ENCODE measurements at regions not wholly inside any gene's neighbourhood (a gene's known extent, or its start where the extent isn't known, plus 50 kb on each side); places are given as distances from the start of the nearest gene placed in this dataset.
"Not testable (repeated sequence)": the region's sequence is repeated elsewhere in the genome, so short reads cannot be mapped to it uniquely, and the experiment has no call there.

GRCh38 chr1:238384381-238384780 is 493.7 kb upstream of the ZP4 start:
- Histone ChIP-seq H3K4me2 (ENCODE audit: insufficient read depth, low read length) (no peak overlapping the region), H3K4me3 (ENCODE audit: low read depth in 1 of 2, low read length in 2 of 2) (no peak overlapping the region), H2AFZ (ENCODE audit: low read depth, low read length) (no peak overlapping the region), H3K9ac (ENCODE audit: low read depth, low read length) (no peak overlapping the region), H3K27me3 (ENCODE audit: insufficient read depth, low read length, poor library complexity) (no peaks in the 10 kb centered on the region), H3K79me2 (ENCODE audit: insufficient read depth, low read length) (no peaks in the 10 kb centered on the region), H3K27ac (ENCODE audit: low read length) (no peak overlapping the region), H4K20me1 (ENCODE audit: insufficient read depth, low read length) (no peaks in the 10 kb centered on the region), H3K4me1 (ENCODE audit: insufficient read depth, low read length) (no peaks in the 10 kb centered on the region), H3K9me3 (ENCODE audit: insufficient read depth, low read length, severe bottlenecking) (no peaks in the 10 kb centered on the region), H3K36me3 (ENCODE audit: insufficient read depth, low read length) (no peaks in the 10 kb centered on the region)
- ATAC-seq (ENCODE audit: insufficient read depth, low read depth) (no peak), DNase-seq (no peak)
- TF ChIP-seq, protein P1, sequence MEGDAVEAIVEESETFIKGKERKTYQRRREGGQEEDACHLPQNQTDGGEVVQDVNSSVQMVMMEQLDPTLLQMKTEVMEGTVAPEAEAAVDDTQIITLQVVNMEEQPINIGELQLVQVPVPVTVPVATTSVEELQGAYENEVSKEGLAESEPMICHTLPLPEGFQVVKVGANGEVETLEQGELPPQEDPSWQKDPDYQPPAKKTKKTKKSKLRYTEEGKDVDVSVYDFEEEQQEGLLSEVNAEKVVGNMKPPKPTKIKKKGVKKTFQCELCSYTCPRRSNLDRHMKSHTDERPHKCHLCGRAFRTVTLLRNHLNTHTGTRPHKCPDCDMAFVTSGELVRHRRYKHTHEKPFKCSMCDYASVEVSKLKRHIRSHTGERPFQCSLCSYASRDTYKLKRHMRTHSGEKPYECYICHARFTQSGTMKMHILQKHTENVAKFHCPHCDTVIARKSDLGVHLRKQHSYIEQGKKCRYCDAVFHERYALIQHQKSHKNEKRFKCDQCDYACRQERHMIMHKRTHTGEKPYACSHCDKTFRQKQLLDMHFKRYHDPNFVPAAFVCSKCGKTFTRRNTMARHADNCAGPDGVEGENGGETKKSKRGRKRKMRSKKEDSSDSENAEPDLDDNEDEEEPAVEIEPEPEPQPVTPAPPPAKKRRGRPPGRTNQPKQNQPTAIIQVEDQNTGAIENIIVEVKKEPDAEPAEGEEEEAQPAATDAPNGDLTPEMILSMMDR (IDR thresholded peaks at IDR 0.05; ENCODE audit: borderline replicate concordance, extremely low read depth, low read length, poor library complexity, severe bottlenecking), result no peak
- TF ChIP-seq EZH2 (IDR thresholded peaks at IDR 0.05; ENCODE audit: borderline replicate concordance, low read depth, low read length, severe bottlenecking), result no peak

DNA sequence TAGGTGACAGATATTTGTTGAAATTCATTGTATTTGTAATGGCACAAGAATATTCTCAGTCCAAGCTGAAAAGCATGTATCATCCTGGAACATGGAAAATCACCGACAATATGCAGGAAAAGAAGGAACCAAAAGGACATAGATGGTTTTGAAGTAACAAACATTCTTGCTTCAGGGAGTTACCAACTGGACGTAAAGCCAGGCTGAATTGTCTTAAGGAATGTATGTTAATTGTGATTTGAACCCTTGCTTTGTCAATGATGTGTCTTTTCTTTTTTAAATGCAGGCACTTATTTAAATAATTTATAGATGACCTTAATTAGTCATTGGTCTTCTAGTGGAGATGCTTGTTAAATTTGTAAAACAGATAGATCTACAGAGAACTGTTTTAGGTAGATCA is 489.4 kb upstream of the ZP4 start:
- H3K27ac ChIP-seq (ENCODE audit: low read length), result no peak overlapping the region
- no peak overlapping the region for H2AFZ ChIP-seq (ENCODE audit: low read depth, low read length)
- no peak overlapping the region for H3K9ac ChIP-seq (ENCODE audit: low read depth, low read length)
- H3K36me3 ChIP-seq (ENCODE audit: insufficient read depth, low read length), result no peaks in the 10 kb centered on the region
- no peaks in the 10 kb centered on the region for H4K20me1 ChIP-seq (ENCODE audit: insufficient read depth, low read length)
- H3K4me1 ChIP-seq (ENCODE audit: insufficient read depth, low read length), result no peaks in the 10 kb centered on the region
- H3K4me2 ChIP-seq (ENCODE audit: insufficient read depth, low read length), result no peak overlapping the region
- H3K4me3 ChIP-seq (ENCODE audit: low read depth in 1 of 2, low read length in 2 of 2), result no peak overlapping the region
- H3K27me3 ChIP-seq (ENCODE audit: insufficient read depth, low read length, poor library complexity), result no peaks in the 10 kb centered on the region
- TF ChIP-seq, protein P1 (IDR thresholded peaks at IDR 0.05; ENCODE audit: borderline replicate concordance, extremely low read depth, low read length, poor library complexity, severe bottlenecking), result no peak
- TF ChIP-seq EZH2 (IDR thresholded peaks at IDR 0.05; ENCODE audit: borderline replicate concordance, low read depth, low read length, severe bottlenecking), result no peak
- no peaks in the 10 kb centered on the region for H3K9me3 ChIP-seq (ENCODE audit: insufficient read depth, low read length, severe bottlenecking)
- no peak for ATAC-seq (ENCODE audit: insufficient read depth, low read depth)
- DNase-seq, result no peak
- no peaks in the 10 kb centered on the region for H3K79me2 ChIP-seq (ENCODE audit: insufficient read depth, low read length)

DNA sequence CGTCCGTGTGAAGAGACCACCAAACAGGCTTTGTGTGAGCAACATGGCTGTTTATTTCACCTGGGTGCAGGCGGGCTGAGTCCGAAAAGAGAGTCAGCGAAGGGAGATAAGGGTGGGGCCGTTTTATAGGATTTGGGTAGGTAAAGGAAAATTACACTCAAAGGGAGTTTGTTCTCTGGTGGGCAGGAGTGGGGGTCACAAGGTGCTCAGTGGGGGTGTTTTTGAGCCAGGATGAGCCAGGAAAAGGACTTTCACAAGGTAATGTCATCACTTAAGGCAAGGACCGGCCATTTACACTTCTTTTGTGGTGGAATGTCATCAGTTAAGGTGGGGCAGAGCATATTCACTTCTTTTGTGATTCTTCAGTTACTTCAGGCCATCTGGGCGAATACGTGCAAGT is 488.7 kb upstream of the ZP4 start:
- not testable (repeated sequence) for ATAC-seq (ENCODE audit: insufficient read depth, low read depth)

GRCh38 chr1:238377280-238377919 is 486.7 kb upstream of the ZP4 start:
- Histone ChIP-seq H3K36me3 (ENCODE audit: insufficient read depth, low read length) (no peaks in the 10 kb centered on the region), H3K4me1 (ENCODE audit: insufficient read depth, low read length) (no peaks in the 10 kb centered on the region), H3K27ac (ENCODE audit: low read length) (no peak overlapping the region), H4K20me1 (ENCODE audit: insufficient read depth, low read length) (no peaks in the 10 kb centered on the region), H3K4me3 (ENCODE audit: low read depth in 1 of 2, low read length in 2 of 2) (no peak overlapping the region), H2AFZ (ENCODE audit: low read depth, low read length) (no peak overlapping the region), H3K27me3 (ENCODE audit: insufficient read depth, low read length, poor library complexity) (no peaks in the 10 kb centered on the region), H3K79me2 (ENCODE audit: insufficient read depth, low read length) (no peaks in the 10 kb centered on the region), H3K4me2 (ENCODE audit: insufficient read depth, low read length) (no peak overlapping the region), H3K9me3 (ENCODE audit: insufficient read depth, low read length, severe bottlenecking) (no peaks in the 10 kb centered on the region), H3K9ac (ENCODE audit: low read depth, low read length) (no peak overlapping the region)
- TF ChIP-seq, protein P1 (IDR thresholded peaks at IDR 0.05; ENCODE audit: borderline replicate concordance, extremely low read depth, low read length, poor library complexity, severe bottlenecking), result no peak
- no peak for TF ChIP-seq EZH2 (IDR thresholded peaks at IDR 0.05; ENCODE audit: borderline replicate concordance, low read depth, low read length, severe bottlenecking)
- DNase-seq (no peak), ATAC-seq (ENCODE audit: insufficient read depth, low read depth) (no peak)

More for the DNA sequence above, 488.7 kb upstream of the ZP4 start:
- H4K20me1 ChIP-seq (ENCODE audit: insufficient read depth, low read length); H3K9ac ChIP-seq (ENCODE audit: low read depth, low read length); H3K27me3 ChIP-seq (ENCODE audit: insufficient read depth, low read length, poor library complexity); H3K4me3 ChIP-seq (ENCODE audit: low read depth in 1 of 2, low read length in 2 of 2); H3K27ac ChIP-seq (ENCODE audit: low read length); H3K79me2 ChIP-seq (ENCODE audit: insufficient read depth, low read length); H2AFZ ChIP-seq (ENCODE audit: low read depth, low read length); H3K36me3 ChIP-seq (ENCODE audit: insufficient read depth, low read length); H3K4me1 ChIP-seq (ENCODE audit: insufficient read depth, low read length); H3K4me2 ChIP-seq (ENCODE audit: insufficient read depth, low read length); H3K9me3 ChIP-seq (ENCODE audit: insufficient read depth, low read length, severe bottlenecking); DNase-seq: not testable (repeated sequence)

Measured in DND-41 (cell line).